ENCODE measurements at regions not wholly inside any gene's neighbourhood (a gene's known extent, or its start where the extent isn't known, plus 50 kb on each side); places are given as distances from the start of the nearest gene placed in this dataset.

DNA sequence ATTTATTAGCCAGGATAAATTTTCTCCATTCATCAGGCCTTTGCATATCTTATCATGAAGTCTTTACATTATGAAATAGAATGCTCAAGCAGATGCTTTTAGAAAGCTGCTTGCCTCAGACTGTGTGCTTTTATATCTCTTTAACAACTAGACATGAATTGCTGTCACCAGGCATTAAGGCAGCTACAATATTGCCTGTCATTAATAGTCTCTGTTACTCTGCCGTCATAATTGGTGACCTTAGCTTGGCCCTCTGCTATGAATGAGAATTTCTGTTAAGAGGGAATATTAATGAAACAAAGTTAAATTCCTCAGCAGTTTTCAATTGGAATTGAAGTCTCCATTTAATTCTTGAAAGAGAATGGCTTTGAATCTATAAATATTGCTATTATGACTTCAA lies 266.8 kb upstream of the MIS18BP1 start:
- intact Hi-C loops (cut with micrococcal nuclease) = no loop called here
- no peak for DNase-seq
- Mint-ChIP-seq H3K27me3 (ENCODE audit: low read depth in 3 of 3) (peaks cover 0 to 3% (median 0%) of the 10 kb centered on the region in 3 donors), H3K9me3 (peaks cover 0 to 2% (median 0%) of the 10 kb centered on the region in 7 donors), H3K27ac (no peak overlapping the region), H3K36me3 (no peaks in the 10 kb centered on the region), H3K4me1 (no peaks in the 10 kb centered on the region), H3K4me3 (no peak overlapping the region)
- no peaks in the 10 kb centered on the region for H3K9me3 ChIP-seq (replicated peaks in 1 of 2; ENCODE audit: control insufficient read depth in 1 of 2, insufficient read depth in 1 of 2, low read length in 2 of 2)
- H4K20me1 ChIP-seq (ENCODE audit: insufficient read depth, low read length) = no peaks in the 10 kb centered on the region
- TF ChIP-seq CTCF (IDR thresholded peaks at IDR 0.05) = no peak
- no peak overlapping the region for H3K4me3 ChIP-seq (replicated peaks in 1 of 3; ENCODE audit: low read depth in 2 of 3, low read length in 3 of 3)
- H3K27ac ChIP-seq (ENCODE audit: low read depth in 1 of 2, low read length in 2 of 2) = no peak overlapping the region
- H3K27me3 ChIP-seq (ENCODE audit: control insufficient read depth in 2 of 2, insufficient read depth in 2 of 2, low read length in 2 of 2) = no peaks in the 10 kb centered on the region
- no peaks in the 10 kb centered on the region for H3K36me3 ChIP-seq (replicated peaks in 1 of 2; ENCODE audit: control insufficient read depth in 1 of 2, insufficient read depth in 2 of 2, low read length in 2 of 2)
- no peak overlapping the region for H3K4me2 ChIP-seq (replicated peaks; ENCODE audit: extremely low read depth, low read length, poor library complexity, severe bottlenecking)
- no peaks in the 10 kb centered on the region for H3K79me2 ChIP-seq (ENCODE audit: insufficient read depth, low read length)
- H3K9ac ChIP-seq (ENCODE audit: insufficient read depth, low read length, poor library complexity, severe bottlenecking) = no peak overlapping the region
- H2AFZ ChIP-seq (ENCODE audit: insufficient read depth, low read depth, low read length, poor library complexity, severe bottlenecking) = no peak overlapping the region
- whole genome bisulfite sequencing (ENCODE audit: insufficient coverage) = no CpG with 5 or more reads among the region's 1 CpG
- no peaks in the 10 kb centered on the region for H3K4me1 ChIP-seq (ENCODE audit: control insufficient read depth in 1 of 2, insufficient read depth in 2 of 2, low read length in 2 of 2)

DNA sequence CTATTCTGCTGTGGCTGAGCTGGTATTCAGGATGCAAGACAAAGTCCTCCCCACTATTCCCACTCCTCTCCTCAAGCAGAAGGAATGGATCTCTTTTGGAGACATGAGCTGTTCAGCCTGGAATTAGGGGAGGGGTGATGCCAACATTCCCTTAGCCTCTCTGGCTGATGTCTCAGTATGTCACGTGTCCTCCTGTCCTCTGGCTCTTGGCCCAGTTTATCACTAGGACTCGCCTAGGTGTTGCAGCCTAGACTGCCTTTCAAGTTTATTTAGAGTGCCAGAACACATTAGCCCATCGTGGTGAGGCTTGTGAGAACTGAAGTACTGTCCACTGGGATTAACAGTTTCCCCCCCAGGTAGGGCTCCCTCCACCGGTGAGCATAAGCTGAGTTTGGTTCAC lies 239.9 kb upstream of the MIS18BP1 start:
- H2AFZ ChIP-seq (ENCODE audit: insufficient read depth, low read depth, low read length, poor library complexity, severe bottlenecking) = no peak overlapping the region

More for the DNA sequence above, 239.9 kb upstream of the MIS18BP1 start:
- DNase-seq = no peak
- H3K27me3 Mint-ChIP-seq (ENCODE audit: low read depth in 3 of 3) = no peaks in the 10 kb centered on the region
- H3K27me3 ChIP-seq (ENCODE audit: control insufficient read depth in 2 of 2, insufficient read depth in 2 of 2, low read length in 2 of 2) = no peaks in the 10 kb centered on the region
- H3K4me1 ChIP-seq (ENCODE audit: control insufficient read depth in 1 of 2, insufficient read depth in 2 of 2, low read length in 2 of 2) = no peaks in the 10 kb centered on the region
- H3K4me3 Mint-ChIP-seq = no peak overlapping the region
- H3K9me3 Mint-ChIP-seq = peaks cover 0 to 15% (median 5%) of the 10 kb centered on the region in 7 donors
- H3K27ac Mint-ChIP-seq = no peak overlapping the region
- H3K27ac ChIP-seq (ENCODE audit: low read depth in 1 of 2, low read length in 2 of 2) = no peak overlapping the region
- H3K36me3 Mint-ChIP-seq = no peaks in the 10 kb centered on the region
- no peak overlapping the region for H3K9ac ChIP-seq (ENCODE audit: insufficient read depth, low read length, poor library complexity, severe bottlenecking)
- H3K9me3 ChIP-seq (replicated peaks in 1 of 2; ENCODE audit: control insufficient read depth in 1 of 2, insufficient read depth in 1 of 2, low read length in 2 of 2) = peaks cover 0 to 4% of the 10 kb centered on the region in 2 donors
- H3K36me3 ChIP-seq (replicated peaks in 1 of 2; ENCODE audit: control insufficient read depth in 1 of 2, insufficient read depth in 2 of 2, low read length in 2 of 2) = no peaks in the 10 kb centered on the region
- no peaks in the 10 kb centered on the region for H3K4me1 Mint-ChIP-seq
- no peak for TF ChIP-seq CTCF (IDR thresholded peaks at IDR 0.05)
- no peaks in the 10 kb centered on the region for H4K20me1 ChIP-seq (ENCODE audit: insufficient read depth, low read length)
- no peak overlapping the region for H3K4me3 ChIP-seq (replicated peaks in 1 of 3; ENCODE audit: low read depth in 2 of 3, low read length in 3 of 3)
- H3K4me2 ChIP-seq (replicated peaks; ENCODE audit: extremely low read depth, low read length, poor library complexity, severe bottlenecking) = no peak overlapping the region
- no peaks in the 10 kb centered on the region for H3K79me2 ChIP-seq (ENCODE audit: insufficient read depth, low read length)
- 88% methylated on average over 3 of the region's 4 CpGs for WGBS (ENCODE audit: insufficient coverage)
- intact Hi-C loops (cut with micrococcal nuclease) = no loop called here

All from CD14-positive monocyte (primary cell).